Posterior cingulate gyrus (tissue), 11 donors: ENCODE measurements at regions not wholly inside any gene's neighbourhood (a gene's known extent, or its start where the extent isn't known, plus 50 kb on each side); places are given as distances from the start of the nearest gene placed in this dataset.
"Not testable (repeated sequence)": the region's sequence is repeated elsewhere in the genome, so short reads cannot be mapped to it uniquely, and the experiment has no call there.

ENCODE experiments used
- DNase-seq, 10 donors: peaks; one replicate each; pipeline versions ENCODE4 v3.0.0 to v3.0.0-alpha.2; 2020 to 2021; ENCODE audit warnings: mixed read lengths in 3 of 10
- intact Hi-C: fragments of 100-400 bp; cut with DNase I; formaldehyde crosslinking; loops from one replicate; pipeline ENCODE4 v1.15.1; 2023

DNA sequence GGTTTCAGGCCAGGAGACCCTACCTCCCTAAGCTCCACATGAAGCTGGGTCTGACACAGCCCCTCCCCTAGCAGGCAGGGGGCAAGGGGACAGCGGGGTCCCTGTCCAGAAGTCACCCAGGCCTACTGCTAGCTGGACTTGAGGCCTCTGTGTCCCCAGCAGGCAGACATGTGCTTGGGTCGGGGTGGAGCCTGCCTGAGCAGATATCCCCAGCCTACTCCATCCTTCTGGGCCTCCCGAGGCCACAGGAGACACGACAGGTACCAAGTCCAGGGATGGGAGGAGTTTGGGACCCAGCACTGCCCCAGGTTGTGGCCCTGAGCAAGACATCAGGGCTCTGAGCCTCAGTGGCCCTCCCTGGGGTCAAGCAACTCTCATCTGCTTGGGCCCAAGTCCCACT, 105.2 kb upstream of the EIF5 start:
- intact Hi-C loops, result no loop called here
- peak in 1 of 10 donors; percentile 46 for DNase-seq

DNA sequence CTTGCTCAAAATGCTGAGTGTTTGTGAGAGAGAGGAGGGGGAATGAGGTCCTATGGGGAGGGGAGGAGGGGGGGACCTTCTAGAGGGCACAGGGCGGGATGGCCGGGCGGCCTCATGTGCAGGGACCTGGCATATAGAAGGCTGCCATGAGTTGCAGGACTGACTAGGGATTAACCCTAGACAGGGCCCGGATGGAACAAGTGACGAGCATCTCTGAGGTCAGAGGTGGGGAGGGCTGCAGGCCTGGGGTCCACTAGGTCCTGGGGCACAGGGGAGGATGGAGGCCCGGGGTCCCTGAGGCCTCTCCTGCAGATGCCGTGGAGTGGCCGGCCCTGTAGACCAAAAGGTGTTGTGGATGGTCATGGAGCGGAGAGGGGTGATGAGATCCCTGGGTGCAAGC, 104.0 kb upstream of the EIF5 start:
- intact Hi-C loops, result no loop called here
- peak in 1 of 10 donors; percentile 72 for DNase-seq

GRCh38 chr14:103230658-103231334, 103.2 kb upstream of the EIF5 start:
- DNase-seq, result peak in 1 of 10 donors; percentile 77
- intact Hi-C loops, result no loop called here

DNA sequence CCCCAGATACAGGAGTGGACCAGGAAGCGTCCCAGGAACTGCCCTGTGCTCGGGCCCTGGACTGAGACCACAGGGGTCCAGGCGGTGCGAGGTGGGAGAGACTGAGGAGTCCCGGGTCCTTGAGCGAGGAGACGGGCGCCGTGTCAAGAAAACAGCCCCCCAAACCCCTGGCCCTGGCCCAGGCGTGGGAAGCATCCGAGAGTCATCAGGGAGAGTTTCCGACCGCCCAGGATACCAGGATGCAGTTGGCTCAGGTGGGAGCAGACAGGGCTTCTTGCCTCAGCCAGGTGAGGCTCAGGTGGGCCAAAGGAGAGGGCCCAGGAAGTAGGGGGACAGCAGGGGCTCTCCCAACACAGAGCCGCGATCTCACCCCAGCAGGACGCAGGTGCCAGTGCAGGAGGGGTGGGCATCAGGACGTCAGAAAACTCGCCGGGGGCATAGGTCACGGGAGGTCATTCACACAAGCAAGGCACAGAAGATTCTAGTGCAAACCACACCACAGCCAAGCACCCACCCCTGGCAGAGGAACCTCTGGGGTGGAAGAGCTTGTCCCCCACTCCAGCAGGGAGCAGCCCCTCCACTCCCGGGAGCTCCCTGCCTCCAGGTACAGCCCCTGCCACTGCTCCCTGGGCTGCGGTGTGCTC, 102.5 kb upstream of the EIF5 start:
- peak in 1 of 10 donors; percentile 84 for DNase-seq
- intact Hi-C loops, result no loop called here

DNA sequence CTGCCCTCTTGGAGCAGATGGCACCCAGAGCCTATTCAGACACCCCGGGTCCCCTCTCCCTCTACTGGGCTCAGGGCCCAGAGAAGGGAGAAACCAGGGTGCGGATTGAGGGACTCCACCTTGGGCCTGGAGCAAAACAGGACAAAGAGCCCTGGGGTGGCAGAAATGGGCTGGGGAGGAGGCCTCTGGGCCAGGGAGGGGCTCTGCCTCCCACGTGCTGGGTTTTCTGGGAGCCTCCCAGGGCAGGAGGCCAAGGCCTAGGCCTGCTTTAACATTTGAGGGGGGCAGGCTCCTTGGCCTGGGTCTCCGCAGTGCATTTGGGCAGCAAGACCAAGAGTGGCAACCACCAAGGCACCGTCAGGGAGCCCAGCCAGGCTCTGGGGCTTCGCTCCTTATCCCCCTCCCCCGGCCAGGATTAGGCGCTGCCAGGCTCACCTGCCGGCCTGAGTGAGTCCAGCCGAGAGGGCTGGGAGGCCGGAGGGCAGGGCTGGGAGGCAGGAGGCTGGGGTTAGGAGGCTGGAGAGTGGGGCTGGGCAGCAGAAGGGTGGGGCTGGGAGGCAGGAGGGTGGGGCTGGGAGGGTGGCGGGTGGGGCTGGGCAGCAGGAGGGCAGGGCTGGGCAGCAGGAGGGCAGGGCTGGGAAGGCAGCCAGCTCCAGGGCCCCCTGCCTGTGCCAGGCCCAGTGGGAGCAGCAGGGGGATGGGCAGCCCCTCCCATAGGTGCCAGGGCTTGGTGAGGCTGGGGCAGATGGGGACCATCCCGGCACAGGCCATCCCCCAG, 101.8 kb upstream of the EIF5 start:
- DNase-seq, result peak in 1 of 10 donors; percentile 61
- intact Hi-C loops, result no loop called here

- DNase-seq, result peak in 1 of 10 donors; percentile 57
- intact Hi-C loops, result no loop called here
Measured at GRCh38 chr14:103232831-103233319, 101.2 kb upstream of the EIF5 start.

DNA sequence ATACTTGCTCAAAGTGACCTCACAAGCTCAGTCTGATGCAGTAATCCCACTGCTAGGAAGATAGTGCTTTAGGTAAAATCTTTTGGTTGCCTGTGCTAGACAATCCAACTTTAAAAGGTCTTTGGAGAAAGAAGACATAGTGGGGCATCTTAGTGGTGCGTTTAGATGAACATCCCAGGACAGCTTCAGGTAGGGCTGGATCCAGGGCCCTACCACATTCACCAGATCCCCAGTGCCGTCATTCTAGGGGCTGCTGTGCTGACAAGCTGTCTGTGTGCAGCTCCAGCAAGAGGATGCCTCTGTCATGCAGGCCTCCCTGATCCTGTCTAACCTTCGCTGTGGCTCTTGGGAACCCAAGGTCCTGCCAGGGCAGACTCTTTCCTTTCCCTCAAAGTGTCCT, 100.7 kb upstream of the EIF5 start:
- intact Hi-C loops, result no loop called here
- DNase-seq, result no peak

DNA sequence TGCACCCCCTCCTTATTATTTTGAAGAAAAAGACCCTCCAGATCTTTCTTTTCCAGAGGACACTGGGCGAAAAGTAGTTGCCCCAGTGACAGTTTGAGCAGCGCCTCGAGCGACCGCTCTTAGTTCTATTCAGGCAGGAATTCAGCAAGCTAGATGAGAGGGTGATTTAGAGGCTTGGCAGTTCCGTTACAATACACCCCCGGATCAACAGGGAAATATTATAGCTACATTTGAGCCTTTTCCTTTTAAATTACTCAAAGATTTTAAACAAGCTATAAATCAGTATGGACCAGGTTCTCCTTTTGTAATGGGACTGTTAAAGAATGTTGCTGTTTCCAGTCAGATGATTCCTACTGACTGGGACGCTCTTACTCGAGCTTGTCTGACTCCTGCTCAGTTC, 99.2 kb upstream of the EIF5 start:
- intact Hi-C loops, DNase-seq: not testable (repeated sequence)

DNA sequence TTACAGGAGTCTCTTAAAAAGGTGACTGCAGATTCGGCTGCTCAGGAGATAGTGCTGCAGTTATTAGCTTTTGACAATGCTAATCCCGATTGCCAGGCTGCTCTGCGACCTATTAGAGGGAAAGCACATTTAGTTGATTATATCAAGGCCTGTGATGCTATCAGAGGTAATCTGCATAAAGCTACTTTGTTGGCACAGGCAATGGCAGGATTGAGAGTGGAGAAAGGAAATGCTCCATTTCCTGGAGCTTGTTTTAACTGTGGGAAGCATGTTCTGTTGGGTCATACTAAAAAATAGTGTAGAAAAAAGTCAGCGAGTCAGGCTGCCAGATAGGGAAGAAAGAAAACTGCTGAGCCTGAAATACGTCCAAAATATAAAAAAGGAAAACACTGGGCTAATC, 98.5 kb upstream of the EIF5 start:
- DNase-seq, intact Hi-C loops: not testable (repeated sequence)

GRCh38 chr14:103239751-103240150, 94.3 kb upstream of the EIF5 start:
- intact Hi-C loops, result no loop called here
- no peak for DNase-seq

DNA sequence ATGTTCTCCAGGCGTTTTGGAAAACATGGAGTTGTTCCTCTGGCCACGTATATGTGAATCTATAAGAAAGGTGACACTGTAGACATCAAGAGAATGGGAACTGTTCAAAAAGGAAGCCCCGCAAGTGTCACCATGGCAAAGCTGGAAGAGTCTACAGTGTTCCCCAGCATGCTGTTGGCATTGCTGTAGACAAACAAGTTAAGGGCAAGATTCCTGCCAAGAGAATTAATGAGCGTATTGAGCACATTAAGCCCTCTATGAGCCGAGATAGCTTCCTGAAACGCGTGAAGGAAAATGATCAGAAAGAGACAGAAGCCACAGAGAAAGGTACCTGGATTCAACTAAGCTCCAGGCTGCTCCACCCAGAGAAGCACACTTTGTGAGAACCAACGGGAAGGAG, 92.5 kb upstream of the EIF5 start:
- no peak for DNase-seq
- intact Hi-C loops, result no loop called here

GRCh38 chr14:103243764-103244737, 90.0 kb upstream of the EIF5 start:
- intact Hi-C loops, result no loop called here
- no peak for DNase-seq

GRCh38 chr14:103245624-103246031, 88.4 kb upstream of the EIF5 start:
- DNase-seq, intact Hi-C loops: not testable (repeated sequence)

- intact Hi-C loops, result no loop called here
- DNase-seq, result no peak
Measured at GRCh38 chr14:103246070-103246469, 88.0 kb upstream of the EIF5 start.

DNA sequence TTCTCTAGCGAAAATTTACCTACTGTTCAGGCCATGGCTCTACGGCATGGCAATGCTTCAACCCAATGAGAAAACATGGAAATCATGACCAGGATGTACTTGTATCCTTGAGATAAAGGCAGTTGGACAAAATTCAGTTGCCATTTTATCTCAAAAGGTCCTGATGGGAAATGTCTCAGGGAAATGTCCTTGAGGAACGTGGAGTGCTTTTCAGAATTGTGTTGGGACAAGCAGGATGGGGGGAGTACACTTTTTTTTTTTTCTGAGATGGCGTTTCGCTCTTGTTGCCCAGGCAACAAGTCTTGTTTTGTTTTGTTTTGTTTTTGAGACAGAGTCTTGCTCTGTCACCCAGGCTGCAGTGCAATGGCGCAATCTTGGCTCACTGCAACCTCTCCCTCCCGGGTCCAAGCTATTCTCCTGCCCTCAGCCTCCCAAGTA, 86.8 kb upstream of the EIF5 start:
- intact Hi-C loops, result no loop called here
- DNase-seq, result no peak

DNA sequence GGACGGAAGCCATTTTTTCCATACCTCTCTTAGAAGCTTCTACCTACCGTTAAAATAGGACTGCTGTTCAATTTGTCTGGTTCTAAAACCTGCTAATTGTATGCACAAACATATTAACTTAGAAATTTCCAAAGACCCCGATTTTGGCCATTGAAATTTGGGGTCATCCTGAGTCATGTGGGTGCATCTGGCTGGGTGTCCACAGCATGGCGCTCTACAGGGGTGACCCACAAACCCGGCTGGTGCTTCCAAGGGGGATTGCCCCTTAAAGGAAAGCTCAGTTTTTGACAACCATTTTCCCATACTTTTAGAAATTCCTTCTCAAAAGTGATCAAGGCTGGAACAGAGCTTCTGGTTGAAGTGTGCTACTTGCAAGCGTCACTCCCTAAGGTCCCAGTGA, 83.9 kb upstream of the EIF5 start:
- DNase-seq, result no peak
- intact Hi-C loops, result no loop called here

DNA sequence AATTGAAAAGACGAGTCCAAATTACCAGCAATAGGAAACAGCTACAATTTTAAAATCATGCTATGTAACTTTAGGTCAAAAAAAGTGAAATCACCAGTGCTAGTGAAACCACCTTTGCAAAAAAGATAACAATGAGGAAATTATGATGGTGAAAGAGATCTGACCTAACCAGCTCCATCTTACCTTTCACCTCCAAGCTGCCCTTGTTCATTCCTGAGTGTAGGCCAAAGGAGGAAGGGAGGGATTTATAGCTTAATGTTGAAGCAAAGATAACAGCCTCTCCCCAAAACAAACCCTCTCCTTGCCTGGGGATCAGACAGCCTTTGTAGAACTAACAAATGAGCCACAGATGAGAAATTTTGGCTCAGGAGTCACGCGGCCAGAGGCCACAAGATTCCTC, 83.2 kb upstream of the EIF5 start:
- intact Hi-C loops, result no loop called here
- no peak for DNase-seq

DNA sequence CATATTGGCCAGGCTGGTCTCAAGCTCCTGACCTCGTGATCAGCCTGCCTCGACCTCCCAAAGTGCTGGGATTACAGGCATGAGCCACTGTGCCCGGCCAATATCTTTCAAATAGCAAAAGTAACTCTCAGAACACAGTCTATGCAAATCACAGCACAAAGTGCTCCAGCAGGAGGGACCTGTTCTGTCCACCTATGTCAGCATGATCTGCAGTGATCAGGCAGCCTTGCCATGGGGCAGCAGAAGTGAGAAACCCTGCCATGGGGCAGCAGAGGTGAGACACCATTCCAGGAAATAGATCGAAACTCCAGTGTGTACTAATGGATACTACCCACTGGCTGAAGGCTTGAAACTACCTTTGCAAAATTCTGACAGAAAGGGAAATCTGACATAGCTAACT, 78.5 kb upstream of the EIF5 start:
- intact Hi-C loops, result no loop called here
- DNase-seq, result no peak

DNA sequence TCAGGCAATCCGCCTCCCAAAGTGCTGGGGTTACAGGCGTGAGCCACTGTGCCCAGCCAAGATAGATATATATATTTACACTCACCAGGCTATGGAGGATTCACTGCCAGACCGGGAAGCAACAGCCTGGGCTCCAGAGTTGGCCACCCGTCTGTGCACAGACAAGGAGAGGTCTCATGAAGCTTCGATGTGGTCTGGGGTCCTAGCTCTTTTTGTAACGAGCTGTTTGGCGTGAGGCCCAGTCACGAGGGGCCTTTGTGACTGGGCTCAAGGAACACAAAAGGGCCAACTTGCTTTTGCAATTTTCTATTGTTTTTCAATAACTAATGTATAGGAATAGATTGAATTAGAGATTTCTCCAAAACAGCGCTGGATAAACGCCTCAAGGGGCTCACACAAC, 77.6 kb upstream of the EIF5 start:
- intact Hi-C loops, result no loop called here
- DNase-seq, result no peak
